WERI-Rb-1 (cell line): ENCODE measurements at regions not wholly inside any gene's neighbourhood (a gene's known extent, or its start where the extent isn't known, plus 50 kb on each side); places are given as distances from the start of the nearest gene placed in this dataset.

Experiments
- DNase-seq: peaks from one replicate; pipeline ENCODE4 v3.0.0-alpha.2; 2020
- H3K27ac ChIP-seq: fragments of 250-450 bp; sonication (Bioruptor Pico); 2 replicates; pipeline ENCODE4 v1.5.1; 2020; ENCODE audit warnings: mild to moderate bottlenecking, moderate library complexity
- H3K27me3 ChIP-seq: fragments of 250-450 bp; sonication (Bioruptor Pico); 2 replicates; pipeline ENCODE4 v1.5.1; 2021; ENCODE audit warnings: mild to moderate bottlenecking, low read depth, moderate library complexity; ENCODE audit not compliant: insufficient read depth, severe bottlenecking
- H3K36me3 ChIP-seq: fragments of 250-450 bp; sonication (Bioruptor Pico); 2 replicates; pipeline ENCODE4 v1.5.1; 2020; ENCODE audit warnings: mild to moderate bottlenecking, moderate library complexity
- H3K4me3 ChIP-seq: 2 replicates; pipeline ENCODE4 v1.5.1; 2011; ENCODE audit warnings: low read depth, mild to moderate bottlenecking, control low read depth, low read length
- H3K9me3 ChIP-seq: fragments of 250-450 bp; sonication (Bioruptor Pico); 2 replicates; pipeline ENCODE4 v1.5.1; 2021; ENCODE audit warnings: mild to moderate bottlenecking, moderate library complexity; ENCODE audit not compliant: severe bottlenecking
- CTCF ChIP-seq: IDR thresholded peaks from 2 replicates; pipeline ENCODE4 v1.5.1; 2011; ENCODE audit warnings: low read depth, mild to moderate bottlenecking, control low read depth, inconsistent platforms, low read length

- no peaks in the 10 kb centered on the region for H3K36me3 ChIP-seq
- no peaks in the 10 kb centered on the region for H3K27me3 ChIP-seq
- no peaks in the 10 kb centered on the region for H3K9me3 ChIP-seq
- no peak overlapping the region for H3K4me3 ChIP-seq
- TF ChIP-seq CTCF: no peak
- H3K27ac ChIP-seq: no peak overlapping the region
- no peak for DNase-seq
These were observed 621.3 kb downstream of the ANKRD7 start for GRCh38 chr7:118845791-118846190.

- H3K9me3 ChIP-seq: no peaks in the 10 kb centered on the region
- TF ChIP-seq CTCF: no peak
- H3K27me3 ChIP-seq: no peaks in the 10 kb centered on the region
- H3K27ac ChIP-seq: no peak overlapping the region
- no peak overlapping the region for H3K4me3 ChIP-seq
- no peaks in the 10 kb centered on the region for H3K36me3 ChIP-seq
- DNase-seq: no peak
These were observed 622.5 kb downstream of the ANKRD7 start for GRCh38 chr7:118846977-118847376.

GRCh38 chr7:118855290-118855689 is 630.8 kb downstream of the ANKRD7 start:
- no peak for TF ChIP-seq CTCF
- Histone ChIP-seq H3K4me3 (no peak overlapping the region), H3K27ac (no peak overlapping the region), H3K9me3 (no peaks in the 10 kb centered on the region), H3K27me3 (no peaks in the 10 kb centered on the region), H3K36me3 (no peaks in the 10 kb centered on the region)
- DNase-seq: no peak

GRCh38 chr7:118858651-118859149 is 634.2 kb downstream of the ANKRD7 start:
- Histone ChIP-seq H3K27me3 (no peaks in the 10 kb centered on the region), H3K27ac (no peak overlapping the region), H3K4me3 (no peak overlapping the region), H3K9me3 (peaks cover 2% of the 10 kb centered on the region), H3K36me3 (no peaks in the 10 kb centered on the region)
- no peak for DNase-seq
- TF ChIP-seq CTCF: no peak

- Histone ChIP-seq H3K4me3 (no peak overlapping the region), H3K27me3 (no peaks in the 10 kb centered on the region), H3K9me3 (peaks cover 2% of the 10 kb centered on the region), H3K36me3 (no peaks in the 10 kb centered on the region), H3K27ac (no peak overlapping the region)
- TF ChIP-seq CTCF: no peak
- no peak for DNase-seq
These were observed 637.1 kb downstream of the ANKRD7 start for GRCh38 chr7:118861581-118861980.

- H3K36me3 ChIP-seq: no peaks in the 10 kb centered on the region
- peaks cover 6% of the 10 kb centered on the region for H3K9me3 ChIP-seq
- no peak overlapping the region for H3K27ac ChIP-seq
- H3K4me3 ChIP-seq: no peak overlapping the region
- no peaks in the 10 kb centered on the region for H3K27me3 ChIP-seq
- no peak for DNase-seq
- no peak for TF ChIP-seq CTCF
These were observed 638.2 kb downstream of the ANKRD7 start for GRCh38 chr7:118862740-118863139.
